NCI-H187 (cell line): ENCODE measurements at regions not wholly inside any gene's neighbourhood (a gene's known extent, or its start where the extent isn't known, plus 50 kb on each side); places are given as distances from the start of the nearest gene placed in this dataset.

Source experiments
- DNase-seq, 2 experiments: peaks; one replicate each; lab custom pipeline; 2025; lab: John Stamatoyannopoulos, UW

DNA sequence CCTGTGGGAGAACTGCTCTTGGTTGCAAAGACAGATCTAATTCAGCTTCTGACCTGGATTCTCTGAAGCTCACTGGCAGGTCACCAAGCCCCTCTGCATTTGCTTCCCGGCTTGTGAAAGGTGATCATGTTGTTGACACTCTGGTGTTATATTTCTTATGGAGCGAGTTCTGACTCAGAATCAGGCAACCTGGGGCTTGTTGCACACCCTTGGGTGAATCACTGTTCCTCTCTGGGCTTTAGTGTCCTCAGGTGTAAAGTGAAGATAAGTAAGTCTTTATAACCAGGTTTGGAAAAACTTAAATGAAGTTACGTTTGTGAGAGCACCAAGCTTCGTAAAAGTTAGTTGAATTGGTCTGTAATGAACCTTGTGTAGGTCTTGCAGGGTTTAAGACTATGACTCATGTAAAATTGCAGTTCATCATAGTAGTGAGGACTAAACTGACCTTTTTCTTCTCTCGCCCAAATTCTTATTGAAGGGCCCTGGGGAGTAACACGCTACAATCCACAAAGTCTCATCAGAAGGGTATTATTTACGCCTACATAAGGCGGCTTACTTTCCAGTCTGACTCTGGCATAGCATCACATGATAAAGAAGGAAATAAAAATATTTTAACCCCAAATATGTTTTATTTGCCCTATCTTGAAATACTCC lies 218.6 kb downstream of the TMEM38B start:
- no peak for DNase-seq

DNA sequence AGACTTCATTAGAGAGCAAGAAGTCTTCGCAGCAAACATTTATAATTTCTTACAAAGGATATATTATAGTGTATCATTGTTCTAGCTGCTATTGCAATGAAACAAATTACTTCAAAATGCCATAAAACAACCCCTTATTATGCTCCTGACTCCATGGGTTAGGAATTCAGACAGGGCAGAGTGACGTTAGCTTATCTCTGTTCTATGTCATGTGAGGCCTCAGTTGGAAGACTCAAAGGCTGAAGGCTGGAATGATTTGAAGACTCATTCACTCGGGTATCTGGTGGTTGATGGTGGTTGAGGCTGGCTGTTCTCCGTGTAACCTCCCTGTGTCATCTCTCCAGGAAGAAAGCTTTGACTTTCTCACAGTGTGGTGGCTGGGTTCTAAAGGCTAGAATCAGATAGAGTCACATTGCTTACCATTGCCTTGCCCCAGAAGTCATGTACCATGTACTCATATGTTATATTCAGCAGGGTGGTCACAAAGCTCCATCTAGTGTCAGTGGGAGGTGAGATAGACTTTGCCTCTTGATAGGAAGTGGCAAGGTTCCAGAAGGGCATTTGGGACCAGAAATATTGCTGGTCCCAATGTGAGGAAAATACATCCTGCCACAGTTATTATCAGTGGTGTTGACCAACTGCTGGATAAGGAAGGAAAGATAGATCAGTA lies 226.9 kb downstream of the TMEM38B start:
- DNase-seq, result no peak

DNA sequence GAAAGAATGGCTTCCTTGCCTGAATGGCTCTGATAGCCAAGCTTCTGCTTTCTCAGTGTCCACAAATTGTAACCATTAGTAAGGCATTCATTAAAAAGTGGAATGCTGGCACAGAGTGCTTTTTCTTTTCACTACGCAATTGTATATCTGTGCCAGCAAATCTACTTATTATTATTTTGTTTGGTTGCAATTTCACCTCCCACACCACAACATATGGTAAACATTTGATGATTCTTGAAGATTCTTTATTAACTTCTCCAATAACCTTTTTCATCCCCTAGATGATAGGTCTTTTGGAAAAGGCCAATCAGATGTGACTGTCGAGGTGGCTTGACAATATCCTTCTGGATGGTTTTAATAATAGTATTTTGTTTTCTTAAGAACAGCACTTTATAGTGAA lies 234.1 kb downstream of the TMEM38B start:
- DNase-seq, result no peak

DNA sequence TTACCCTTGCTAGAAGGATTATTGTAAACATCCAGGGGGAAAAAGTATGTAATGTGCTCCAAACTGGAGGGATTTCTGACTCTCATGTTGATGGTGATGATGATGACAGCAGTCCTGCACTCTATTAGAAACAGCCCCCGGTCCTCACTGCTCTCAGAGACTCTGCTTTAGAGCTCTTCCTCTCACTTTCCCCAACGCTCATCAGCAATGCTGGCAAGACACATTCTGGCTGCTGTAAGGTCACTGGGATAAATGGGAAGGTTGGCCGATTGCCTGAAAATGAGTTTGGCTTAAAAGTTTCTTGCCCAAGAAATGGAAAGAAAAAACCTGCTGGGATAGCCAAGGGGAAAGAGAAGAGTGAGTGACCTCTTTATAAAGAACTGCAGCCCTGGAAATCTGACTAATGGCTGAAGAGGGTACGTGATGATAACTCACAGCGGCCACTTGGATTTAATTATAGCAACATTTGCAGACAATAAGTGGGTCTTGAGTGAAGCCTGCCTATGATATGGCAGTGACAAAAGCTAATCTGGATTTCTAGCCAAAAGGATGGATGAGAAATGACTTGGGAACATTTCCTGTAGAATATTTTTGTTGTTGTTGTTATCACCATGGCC lies 235.8 kb downstream of the TMEM38B start:
- DNase-seq, result no peak

DNA sequence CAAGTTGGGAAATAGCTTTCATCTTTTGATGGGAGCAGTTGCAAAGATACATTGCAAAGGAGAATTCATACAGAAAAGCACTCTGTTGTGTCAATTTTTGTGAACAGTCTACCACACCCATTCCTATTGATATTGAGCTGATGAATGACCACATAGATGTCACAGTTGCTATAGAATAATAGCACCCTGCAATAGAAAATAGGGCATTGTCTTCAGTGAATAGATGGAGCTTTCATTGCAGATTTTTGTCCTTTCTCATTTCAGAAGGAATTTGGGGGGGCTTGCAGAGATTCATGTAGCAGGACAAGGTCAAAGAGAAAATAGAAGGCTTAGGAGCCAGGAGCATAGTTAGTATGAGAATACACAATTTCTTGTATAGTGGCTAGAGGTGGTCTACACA lies 237.9 kb downstream of the TMEM38B start:
- DNase-seq, result no peak

DNA sequence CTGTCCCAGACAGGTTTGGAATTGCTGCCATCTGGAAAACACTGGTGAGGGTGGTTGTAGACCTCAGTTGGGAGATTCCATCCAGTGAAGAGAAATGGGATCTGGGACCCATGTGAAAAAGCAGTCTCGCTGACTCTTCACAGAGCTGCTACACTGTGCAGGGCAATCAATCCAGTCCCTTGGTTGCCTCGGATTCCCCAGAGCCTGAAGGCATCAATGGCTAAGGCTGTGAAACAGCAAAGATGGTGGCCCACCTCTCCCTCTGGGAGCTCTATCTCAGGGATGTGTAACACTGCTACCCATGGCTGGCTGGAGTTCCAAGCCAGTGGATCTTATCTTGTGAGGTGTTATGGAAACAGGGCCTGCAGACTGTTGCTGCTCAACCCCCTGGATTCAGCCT lies 256.1 kb downstream of the TMEM38B start:
- DNase-seq, result no peak

DNA sequence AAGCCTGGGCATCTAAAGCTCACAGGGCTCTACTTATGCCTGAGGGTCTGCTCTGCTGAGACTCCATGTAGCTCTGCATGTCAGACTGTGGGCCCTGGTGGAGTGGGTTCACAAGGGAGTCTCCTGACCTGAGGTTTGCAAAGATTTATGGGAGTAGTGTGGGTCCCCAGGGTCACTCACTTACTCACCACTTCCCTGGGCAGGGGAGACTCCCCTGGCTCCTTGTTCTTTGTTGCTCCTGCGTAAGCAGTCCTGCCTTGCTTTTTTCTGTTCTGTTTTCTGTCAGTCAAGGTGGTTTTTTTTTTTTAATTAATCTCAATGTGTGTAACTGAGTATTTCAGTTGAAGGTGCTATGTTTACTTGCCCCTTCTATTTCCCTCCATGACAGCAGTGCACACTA lies 256.6 kb downstream of the TMEM38B start:
- no peak for DNase-seq

DNA sequence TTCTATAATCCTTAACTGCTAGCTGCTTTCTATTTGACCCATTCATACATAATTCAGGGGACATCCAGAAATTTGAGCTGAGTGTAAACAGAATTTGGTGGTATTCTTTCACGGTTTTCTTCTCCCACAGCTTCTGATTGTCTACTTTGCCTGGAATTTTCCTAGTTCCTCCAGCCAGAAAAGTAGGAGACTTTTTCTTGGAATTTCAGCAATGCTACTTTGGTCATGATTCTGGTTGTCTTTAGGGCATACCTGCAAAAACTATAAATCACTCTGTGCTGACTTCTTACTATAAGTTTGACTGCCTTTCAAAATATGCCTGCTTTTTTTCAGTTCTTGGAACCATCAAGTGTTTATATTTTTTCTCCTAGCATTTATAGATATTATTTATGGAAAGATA lies 260.2 kb downstream of the TMEM38B start:
- no peak for DNase-seq

DNA sequence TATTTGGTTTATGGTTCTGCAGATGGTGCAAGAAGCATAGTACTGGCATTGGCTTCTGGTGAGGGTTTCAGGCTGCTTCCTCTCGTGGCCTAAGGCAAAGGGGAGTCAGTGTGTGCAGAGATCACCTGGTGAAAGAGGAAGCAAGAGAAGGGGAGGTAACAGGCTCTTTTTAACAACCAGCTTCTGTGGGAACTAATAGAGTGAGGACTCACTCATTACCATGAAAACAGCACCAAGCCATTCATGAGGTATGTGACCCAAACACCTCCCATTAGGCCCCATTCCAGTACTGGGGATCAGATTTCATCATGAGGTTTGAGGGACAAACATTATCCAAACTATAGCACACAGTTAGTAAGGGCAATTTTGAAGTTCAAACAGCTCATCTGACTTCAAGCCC lies 263.5 kb downstream of the TMEM38B start:
- DNase-seq, result no peak

DNA sequence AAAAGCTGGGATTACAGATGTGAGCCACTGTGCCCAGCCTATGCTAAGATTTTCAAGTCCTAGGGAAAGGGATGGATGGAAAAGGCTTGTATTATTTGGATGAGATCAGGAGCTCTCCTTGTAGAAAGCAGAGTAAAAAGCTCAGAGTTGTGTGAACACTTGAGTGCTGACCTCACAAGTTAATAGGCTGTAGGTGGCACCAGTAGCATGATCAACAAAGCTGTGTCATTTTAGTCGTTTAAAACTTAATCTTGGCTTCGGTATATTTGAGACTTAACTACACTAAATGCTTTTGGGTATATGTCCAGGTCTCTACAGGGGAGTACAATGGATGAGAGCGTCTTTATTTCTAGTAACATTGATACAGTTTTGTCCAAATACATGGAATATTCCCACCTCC lies 264.2 kb downstream of the TMEM38B start:
- no peak for DNase-seq

DNA sequence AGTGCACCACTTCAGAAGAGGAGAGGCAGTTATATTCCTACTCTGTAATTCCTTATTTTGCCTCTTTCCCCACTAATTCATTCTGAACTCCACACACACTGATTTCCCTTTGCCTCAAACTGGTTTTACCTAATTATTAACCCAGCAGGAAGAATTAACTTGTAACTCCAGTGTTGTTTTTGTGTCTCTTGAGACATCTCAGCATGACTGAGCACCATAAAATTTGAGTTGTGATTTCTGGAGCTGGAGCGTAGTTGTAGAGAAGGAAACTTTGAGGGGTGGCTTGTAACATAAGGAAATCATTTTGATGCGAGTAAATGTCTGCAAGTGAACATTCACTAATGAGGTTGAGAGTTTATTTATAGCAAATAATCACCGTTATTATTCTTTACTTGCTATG lies 265.2 kb downstream of the TMEM38B start:
- DNase-seq, result no peak

DNA sequence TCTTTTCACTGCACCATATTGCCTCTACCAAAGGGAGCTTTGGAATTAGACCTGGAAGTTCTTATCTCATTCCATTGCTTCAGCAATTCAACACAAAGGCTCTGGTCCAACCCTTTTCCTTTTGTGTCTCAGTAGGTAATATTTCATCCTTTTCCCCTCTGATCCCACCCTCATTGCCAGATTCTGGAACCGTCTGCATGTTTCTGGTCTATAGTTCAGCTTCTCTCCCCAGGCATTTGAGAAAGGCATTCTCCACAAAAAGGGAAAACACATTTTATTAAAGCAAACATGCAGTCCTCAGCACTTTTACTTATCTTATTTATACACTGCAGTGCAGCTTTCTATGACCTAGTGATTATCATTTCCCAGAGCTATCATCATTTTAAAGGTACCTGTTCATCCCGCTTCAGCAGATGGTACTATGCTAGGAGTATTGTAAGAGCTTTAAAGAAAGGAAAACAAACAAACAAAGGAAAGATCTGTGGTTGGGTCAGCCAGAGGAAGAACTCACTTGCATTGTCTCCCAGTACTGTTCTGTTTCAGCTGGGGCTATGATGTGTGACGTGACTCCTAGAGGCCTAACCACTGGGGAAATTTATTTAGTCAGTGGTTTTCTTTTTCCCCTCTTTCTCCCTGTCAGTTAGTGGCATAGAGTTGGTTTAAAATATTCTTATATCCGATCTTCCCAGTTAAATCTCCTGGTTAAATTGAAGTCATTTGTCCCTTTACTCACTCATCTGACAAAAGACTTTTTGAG lies 269.2 kb downstream of the TMEM38B start:
- DNase-seq, result no peak

DNA sequence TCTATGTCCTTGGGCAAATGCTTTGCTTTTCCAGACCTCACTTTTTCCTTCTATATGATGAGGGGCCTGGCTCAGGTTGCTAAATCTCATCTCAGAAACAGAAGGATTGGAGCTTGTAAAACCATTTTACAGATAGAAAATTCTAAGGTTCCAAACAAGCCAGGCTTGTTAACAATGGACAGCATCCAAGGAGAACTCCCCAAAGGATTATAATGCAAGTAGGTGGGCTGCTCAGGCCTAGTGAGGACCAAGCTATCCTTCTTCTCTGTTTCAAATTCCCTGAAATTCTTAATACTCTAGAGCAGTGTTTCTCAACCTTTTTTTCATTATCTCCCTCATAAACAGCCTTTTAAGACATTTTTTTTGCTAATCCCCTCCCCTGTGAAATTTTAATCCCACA lies 269.8 kb downstream of the TMEM38B start:
- DNase-seq, result no peak

DNA sequence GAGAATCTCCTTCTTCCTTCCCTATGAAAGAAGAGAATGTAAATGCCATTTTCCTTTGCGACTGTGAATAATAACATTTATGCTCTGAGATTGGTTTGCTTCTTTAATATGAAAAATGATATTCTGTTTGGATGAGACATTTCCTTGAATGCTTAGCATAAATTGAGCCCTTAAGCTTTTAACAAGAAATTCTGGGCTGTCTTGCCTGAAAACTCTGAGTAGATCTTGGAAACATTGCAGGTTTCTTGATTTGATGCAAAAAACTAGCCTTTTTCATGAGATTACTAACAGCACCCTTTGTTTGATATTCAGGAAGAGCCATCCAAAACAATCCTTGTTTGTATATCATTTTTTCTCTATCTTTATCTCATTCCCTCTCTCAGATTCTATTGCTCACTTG lies 272.5 kb downstream of the TMEM38B start:
- no peak for DNase-seq

DNA sequence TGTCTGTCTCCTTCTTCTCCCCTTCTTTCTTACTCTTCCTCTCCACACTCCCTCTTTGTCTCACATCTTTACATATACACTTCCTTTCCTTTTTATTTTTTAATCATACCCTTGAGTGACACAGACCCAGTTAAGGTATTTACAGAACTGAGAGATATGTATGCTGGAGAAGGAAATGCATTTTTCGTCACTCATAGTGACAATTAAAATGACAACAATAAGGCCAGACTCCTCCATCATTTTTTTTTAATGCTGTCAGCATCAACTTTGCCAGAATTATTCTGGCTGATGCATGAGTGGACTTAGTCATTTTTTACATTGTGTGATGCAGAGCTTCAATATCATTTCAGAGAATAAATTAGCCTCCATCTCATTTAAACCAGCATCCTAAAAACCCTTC lies 272.9 kb downstream of the TMEM38B start:
- no peak for DNase-seq

DNA sequence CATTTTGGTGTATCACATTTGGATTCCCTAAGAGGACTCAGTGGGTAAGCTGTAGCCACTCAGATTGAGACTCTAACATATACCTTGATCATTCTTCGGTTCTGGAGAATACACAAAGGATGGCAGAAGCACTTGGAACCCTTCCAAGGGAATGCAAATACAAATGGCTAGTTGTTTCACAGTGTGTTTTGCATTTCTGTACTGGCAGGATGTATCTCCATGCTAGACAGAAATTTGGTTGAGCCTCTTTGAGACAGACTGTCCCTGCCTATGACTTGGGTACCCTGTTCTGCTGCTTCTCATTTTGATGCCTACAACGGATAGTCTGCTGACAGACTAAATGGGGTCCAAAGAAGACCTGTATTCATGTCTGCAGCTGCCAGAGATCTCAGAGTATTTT lies 273.5 kb downstream of the TMEM38B start:
- no peak for DNase-seq

DNA sequence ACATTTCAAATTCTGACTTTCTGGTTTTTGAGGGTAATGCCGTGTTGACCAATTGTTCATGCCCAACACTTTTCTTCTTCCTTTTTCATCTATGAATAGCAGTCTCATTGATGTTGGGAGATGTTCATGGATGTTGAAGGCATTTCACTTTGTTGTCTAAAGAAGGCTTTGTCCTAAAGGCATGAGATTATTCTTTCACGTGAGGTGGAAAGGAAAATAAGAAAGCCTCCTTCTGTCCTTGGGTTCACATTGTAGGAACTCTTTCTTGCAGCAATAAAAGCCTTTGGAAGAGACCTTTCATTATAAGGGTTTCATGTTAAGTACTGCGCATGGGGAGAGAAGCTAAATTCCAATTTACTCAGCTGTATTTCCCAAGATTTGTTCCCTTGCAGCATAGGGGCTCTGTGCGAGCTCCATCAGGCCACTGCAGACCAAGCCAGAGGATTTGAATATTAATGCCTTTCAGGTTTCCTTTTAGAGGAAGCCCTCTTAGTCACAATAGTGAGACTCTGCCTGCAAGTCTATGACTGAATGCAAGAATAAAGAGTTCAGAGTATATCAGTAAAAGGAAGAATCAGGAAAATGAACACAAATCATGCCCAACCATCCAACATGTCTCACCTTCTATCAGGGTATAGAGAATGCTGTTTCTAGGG lies 274.6 kb downstream of the TMEM38B start:
- no peak for DNase-seq

DNA sequence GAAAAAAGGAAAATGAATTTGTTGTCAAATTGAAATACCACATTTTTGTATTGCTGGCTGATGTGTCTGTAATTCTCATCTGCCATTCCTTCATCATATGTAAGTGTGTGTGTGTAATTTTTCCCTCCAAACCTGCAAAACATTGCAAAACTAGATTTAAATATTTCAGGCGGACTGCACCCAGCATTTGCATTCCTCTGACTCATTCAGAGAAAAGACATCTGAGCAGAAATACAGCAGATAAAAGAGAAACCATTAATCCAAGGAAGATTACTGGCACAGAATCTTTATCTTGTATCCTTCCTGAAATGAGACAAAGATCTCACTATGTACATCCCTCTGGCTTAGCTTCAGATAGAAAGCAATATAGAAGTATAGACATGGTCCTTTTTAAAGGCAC lies 275.3 kb downstream of the TMEM38B start:
- DNase-seq, result no peak

DNA sequence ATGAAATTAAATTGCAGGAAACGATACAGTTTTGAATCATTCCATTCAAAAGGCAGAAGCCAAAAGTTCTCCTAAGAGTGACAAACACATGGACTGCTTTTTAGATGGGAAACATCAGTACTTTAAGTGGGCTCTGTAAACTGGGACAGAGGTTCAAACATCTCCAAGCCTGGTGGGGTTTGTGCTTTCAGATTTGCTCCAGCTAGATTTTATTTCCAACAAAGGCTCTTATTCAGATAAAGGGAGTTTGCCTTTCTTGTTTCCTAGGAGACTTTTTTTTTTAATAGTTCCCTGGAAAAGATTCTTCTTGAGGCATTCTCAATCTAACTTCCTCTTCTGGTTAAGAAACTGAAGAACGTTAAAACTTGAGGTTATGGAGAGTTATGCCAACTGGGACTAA lies 277.6 kb downstream of the TMEM38B start:
- DNase-seq, result no peak

DNA sequence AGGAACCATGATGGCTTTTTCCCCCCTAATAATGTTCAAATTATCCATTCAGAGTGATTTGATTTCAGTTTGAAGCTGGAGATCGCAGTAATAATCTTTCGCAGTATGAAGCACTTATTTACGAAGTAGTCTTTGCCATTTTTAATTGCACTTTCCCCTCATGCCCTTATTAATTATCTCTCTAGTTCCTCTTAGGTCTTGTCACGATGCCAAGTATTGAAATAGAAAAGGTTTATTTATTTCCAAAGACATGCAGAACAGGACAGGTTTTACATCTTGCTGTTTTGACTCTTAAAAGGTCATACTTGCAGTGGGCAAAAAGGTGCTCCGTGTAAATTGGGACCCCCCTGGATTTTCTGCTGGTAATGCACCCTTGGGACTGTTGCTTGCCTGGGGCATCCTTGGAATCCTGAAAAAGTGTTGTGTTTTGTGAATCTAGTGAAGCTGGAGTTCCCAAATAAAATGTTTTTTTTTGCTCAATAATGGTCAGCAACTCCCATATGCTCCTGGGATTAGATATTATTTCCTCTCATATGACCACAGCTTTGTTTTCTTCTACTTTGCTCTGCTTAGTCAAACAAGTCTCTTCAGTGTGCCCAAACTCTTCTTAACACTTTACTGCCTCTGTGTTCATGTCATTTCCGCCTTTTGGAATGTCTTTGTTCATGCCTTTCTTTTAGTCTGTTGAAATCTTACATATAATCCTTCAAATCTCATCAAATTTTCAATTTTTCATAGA lies 278.3 kb downstream of the TMEM38B start:
- DNase-seq, result no peak

DNA sequence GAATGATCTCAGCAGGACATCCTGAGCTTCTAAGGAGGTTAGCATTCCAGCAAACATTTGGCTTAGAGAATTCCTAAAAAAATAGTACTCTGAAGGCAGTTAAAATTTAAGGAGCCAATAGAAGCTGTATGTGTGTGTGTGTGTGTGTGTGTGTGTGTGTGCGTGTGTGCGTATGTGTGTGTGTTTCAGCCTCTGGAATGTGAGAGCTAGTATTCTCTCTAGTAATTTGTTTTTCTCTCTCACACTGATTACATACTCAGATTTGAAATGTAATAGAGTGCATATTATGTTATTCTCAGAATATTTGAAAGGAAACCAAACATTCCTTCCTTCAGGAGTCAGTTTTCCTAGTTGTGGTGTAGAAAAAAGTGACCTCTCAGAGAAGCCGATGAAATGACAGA lies 279.6 kb downstream of the TMEM38B start:
- DNase-seq, result no peak
